HCT116 (cell line): ENCODE measurements at regions not wholly inside any gene's neighbourhood (a gene's known extent, or its start where the extent isn't known, plus 50 kb on each side); places are given as distances from the start of the nearest gene placed in this dataset.
"Not testable (repeated sequence)": the region's sequence is repeated elsewhere in the genome, so short reads cannot be mapped to it uniquely, and the experiment has no call there.

ENCODE experiments used
- ATAC-seq: fragments of 200-7000 bp; cut with Tn5 transposase; 2 replicates; pipeline ENCODE4 v1.9.1; 2020; ENCODE audit warnings: mild to moderate bottlenecking, moderate library complexity
- BruUV-seq: library from RNA; stranded (reverse); fragments of 400-500 nt; replicated peaks from 2 replicates; lab custom pipeline; 2021; lab: Mats Ljungman, UMichigan
- CTCF ChIA-PET: fragments of 300-600 bp; sonication (Branson Sonifier 250); formaldehyde crosslinking; loops from one replicate; lab custom pipeline; 2021; ENCODE audit warnings: antibody characterized with exemption; lab: Charles Lee
- POLR2A ChIA-PET: fragments of 300-600, 350-600 bp; sonication (Branson Sonifier 250); formaldehyde crosslinking; loops from one replicate; lab custom pipeline; 2021; ENCODE audit warnings: antibody characterized with exemption; lab: Charles Lee
- RAD21 ChIA-PET, 2 experiments: fragments of 300-600 bp; sonication (Branson Sonifier 250); formaldehyde crosslinking; loops; one replicate each; lab custom pipeline; 2023; ENCODE audit warnings: low total read pairs in 2 of 2; ENCODE audit not compliant: uncharacterized antibody in 2 of 2, unreplicated experiment in 2 of 2, low non-redundant PET in 1 of 2; lab: Charles Lee
- DNase-seq: peaks from one replicate; pipeline ENCODE4 v3.0.0-alpha.2; 2010; ENCODE audit warnings: low read depth, low spot score
- H2AFZ ChIP-seq: fragments of 200-600 bp; shearing (Covaris generic), sonication (generic); 2 replicates; pipeline ENCODE4 v1.6.1; 2017; ENCODE audit warnings: low read depth, mixed run types, mixed read lengths, antibody characterized with exemption, low read length; ENCODE audit not compliant: poor library complexity, severe bottlenecking
- H3K27ac ChIP-seq: 2 replicates; pipeline ENCODE4 v1.5.1; 2012; ENCODE audit warnings: low read depth, low read length
- H3K27me3 ChIP-seq: fragments of 200-600 bp; sonication (generic); 2 replicates; pipeline ENCODE4 v1.6.1; 2016; ENCODE audit warnings: mixed run types, low read length, mixed read lengths; ENCODE audit not compliant: insufficient read depth
- H3K36me3 ChIP-seq, 2 experiments: fragments of 200-500 bp in 1 of 2; fragments of 200-600 bp in 1 of 2; sonication (Bioruptor generic) in 1 of 2; sonication (generic) in 1 of 2; 2 replicates each; pipeline versions ENCODE4 v1.5.1 to v1.6.1; 2014 to 2016; ENCODE audit warnings: low read length in 2 of 2, inconsistent platforms in 1 of 2, mixed read lengths in 1 of 2, mixed run types in 1 of 2; ENCODE audit not compliant: insufficient read depth in 2 of 2, control insufficient read depth in 1 of 2
- H3K4me1 ChIP-seq, 2 experiments: fragments of 200-600 bp in 1 of 2; sonication (generic) in 1 of 2; 2 replicates each; pipeline versions ENCODE4 v1.5.1 to v1.6.1; 2012 to 2017; ENCODE audit warnings: low read length in 2 of 2, inconsistent platforms in 1 of 2, mild to moderate bottlenecking in 1 of 2, mixed read lengths in 1 of 2, mixed run types in 1 of 2, moderate library complexity in 1 of 2; ENCODE audit not compliant: insufficient read depth in 2 of 2, control insufficient read depth in 1 of 2
- H3K4me2 ChIP-seq: fragments of 200-600 bp; sonication (generic); 2 replicates; pipeline ENCODE4 v1.6.1; 2017; ENCODE audit warnings: mixed run types, low read length, mixed read lengths
- H3K4me3 ChIP-seq, 2 experiments: fragments of 200-600 bp in 1 of 2; sonication (generic) in 1 of 2; replicated peaks in 1 of 2; 2 replicates each; pipeline ENCODE4 v1.5.1; 2011 to 2016; ENCODE audit warnings: low read length in 2 of 2, control low read depth in 1 of 2, low read depth in 1 of 2, mild to moderate bottlenecking in 1 of 2, mixed read lengths in 1 of 2, mixed run types in 1 of 2
- H3K79me2 ChIP-seq: fragments of 200-600 bp; sonication (generic); 2 replicates; pipeline ENCODE4 v1.6.1; 2017; ENCODE audit warnings: mild to moderate bottlenecking, mixed run types, low read length, moderate library complexity, mixed read lengths; ENCODE audit not compliant: insufficient read depth
- H3K9ac ChIP-seq: fragments of 200-600 bp; sonication (generic); 2 replicates; pipeline ENCODE4 v1.6.1; 2016; ENCODE audit warnings: low read length, mixed read lengths
- H3K9me2 ChIP-seq: fragments of 200-600 bp; sonication (generic), shearing (Covaris generic); 2 replicates; pipeline ENCODE4 v1.6.1; 2017; ENCODE audit warnings: mixed run types, mild to moderate bottlenecking, moderate library complexity; ENCODE audit not compliant: insufficient read depth
- H3K9me3 ChIP-seq, 2 experiments: fragments of 200-500 bp in 1 of 2; fragments of 200-600 bp in 1 of 2; sonication (Bioruptor generic) in 1 of 2; sonication (generic) in 1 of 2; 2 replicates each; pipeline ENCODE4 v1.6.1; 2014 to 2017; ENCODE audit warnings: low read length in 2 of 2, mixed read lengths in 2 of 2, inconsistent platforms in 1 of 2, low read depth in 1 of 2, mild to moderate bottlenecking in 1 of 2, mixed run types in 1 of 2, moderate library complexity in 1 of 2; ENCODE audit not compliant: control insufficient read depth in 1 of 2, insufficient read depth in 1 of 2
- H4K20me1 ChIP-seq: fragments of 200-600 bp; sonication (generic), shearing (Covaris generic); 2 replicates; pipeline ENCODE4 v1.6.1; 2017; ENCODE audit warnings: mixed run types, mild to moderate bottlenecking, moderate library complexity; ENCODE audit not compliant: insufficient read depth
- FOSL1 ChIP-seq: IDR thresholded peaks from 2 replicates; pipeline ENCODE4 v1.6.1; 2012; ENCODE audit warnings: low read depth
- POLR2A ChIP-seq: IDR thresholded peaks from 2 replicates; pipeline ENCODE4 v1.7.0; 2011; ENCODE audit warnings: borderline replicate concordance; ENCODE audit not compliant: insufficient read depth, insufficient read length; ENCODE audit errors: extremely low read depth
- SP1 ChIP-seq: IDR thresholded peaks from 2 replicates; pipeline ENCODE4 v1.6.1; 2012; ENCODE audit warnings: low read depth
- SRF ChIP-seq: IDR thresholded peaks from 2 replicates; pipeline ENCODE4 v1.6.1; 2012; ENCODE audit warnings: low read depth
- TCF7L2 ChIP-seq: IDR thresholded peaks from 2 replicates; pipeline ENCODE4 v1.7.0; 2011; ENCODE audit warnings: borderline replicate concordance, inconsistent platforms; ENCODE audit not compliant: insufficient read depth, insufficient read length; ENCODE audit errors: extremely low read depth
- intact Hi-C: fragments of 100-400 bp; cut with micrococcal nuclease; formaldehyde crosslinking; loops from 2 replicates; pipeline ENCODE4 v1.10.0; 2022

- intact Hi-C loops, H3K79me2 ChIP-seq, H4K20me1 ChIP-seq, H3K36me3 ChIP-seq, H3K9me2 ChIP-seq, DNase-seq, H3K4me1 ChIP-seq, ATAC-seq, H3K4me3 ChIP-seq, POLR2A ChIA-PET, H3K9me3 ChIP-seq, H2AFZ ChIP-seq, H3K9ac ChIP-seq, BruUV-seq, H3K4me2 ChIP-seq, H3K27ac ChIP-seq, RAD21 ChIA-PET, CTCF ChIA-PET, H3K27me3 ChIP-seq: not testable (repeated sequence)
Measured at GRCh38 chr6:16891110-16891509, 129.8 kb upstream of the ATXN1 start.

DNA sequence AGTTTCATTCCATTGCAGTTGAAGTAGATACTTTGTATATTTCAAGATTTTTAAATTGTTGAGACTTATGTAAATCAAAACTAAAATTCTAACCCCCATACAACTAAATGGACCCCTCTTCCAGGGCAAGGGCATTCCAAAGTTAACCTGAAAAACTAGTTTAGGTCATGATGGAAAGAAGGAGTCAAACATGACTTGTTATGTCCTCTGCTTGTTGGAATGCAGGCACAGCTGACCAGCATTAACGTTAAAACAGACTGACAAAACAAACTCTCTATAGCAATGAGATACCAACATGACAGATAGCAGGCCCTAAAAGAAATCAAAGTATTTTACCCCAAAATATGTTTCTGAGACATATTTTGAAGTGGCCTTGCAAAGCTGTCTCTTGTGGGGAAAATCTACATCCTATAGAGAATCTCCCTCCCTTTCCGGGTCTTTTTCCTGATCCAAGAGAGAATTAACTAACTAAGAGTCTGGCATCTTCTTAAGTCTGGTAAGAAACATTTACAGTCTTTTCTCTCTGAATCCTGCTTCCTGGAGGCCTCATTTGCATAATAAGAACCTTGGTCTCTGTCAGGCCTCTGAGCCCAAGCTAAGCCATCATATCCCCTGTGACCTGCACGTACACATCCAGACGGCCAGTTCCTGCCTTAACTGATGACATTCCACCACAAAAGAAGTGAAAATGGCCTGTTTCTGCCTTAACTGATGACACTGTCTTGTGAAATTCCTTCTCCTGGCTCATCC is 124.3 kb upstream of the ATXN1 start:
- no TSS peak for BruUV-seq
- intact Hi-C loops: no loop called here
- Histone ChIP-seq H3K36me3 (no peaks in the 10 kb centered on the region), H3K9me2 (no peaks in the 10 kb centered on the region), H2AFZ (no peak overlapping the region), H3K9ac (no peak overlapping the region), H4K20me1 (no peaks in the 10 kb centered on the region), H3K27ac (no peak overlapping the region), H3K4me1 (no peaks in the 10 kb centered on the region), H3K4me3 (no peak overlapping the region), H3K4me2 (no peak overlapping the region), H3K27me3 (no peaks in the 10 kb centered on the region; the same call in 1 of the 2 replicates), H3K79me2 (no peaks in the 10 kb centered on the region), H3K9me3 (no peaks in the 10 kb centered on the region)
- ChIA-PET RAD21 (no interaction called here), CTCF (no interaction called here), POLR2A (no interaction called here)
- ATAC-seq (no peak), DNase-seq (no peak)
- TF ChIP-seq POLR2A (no peak), FOSL1 (no peak), SRF (no peak), SP1 (no peak), TCF7L2 (no peak)
